NCI-H82 (cell line): ENCODE measurements at regions not wholly inside any gene's neighbourhood (a gene's known extent, or its start where the extent isn't known, plus 50 kb on each side); places are given as distances from the start of the nearest gene placed in this dataset.
A peak's percentile ranks its signal among the peaks of the same experiment; 100 is the strongest.
"Not testable (repeated sequence)": the region's sequence is repeated elsewhere in the genome, so short reads cannot be mapped to it uniquely, and the experiment has no call there.

Experiments
- DNase-seq: peaks from one replicate; lab custom pipeline; 2025; lab: John Stamatoyannopoulos, UW

GRCh38 chr7:115354925-115355324 lies 433.0 kb downstream of the MDFIC start:
- DNase-seq = no peak

GRCh38 chr7:115352375-115352774 lies 430.5 kb downstream of the MDFIC start:
- DNase-seq = no peak

DNA sequence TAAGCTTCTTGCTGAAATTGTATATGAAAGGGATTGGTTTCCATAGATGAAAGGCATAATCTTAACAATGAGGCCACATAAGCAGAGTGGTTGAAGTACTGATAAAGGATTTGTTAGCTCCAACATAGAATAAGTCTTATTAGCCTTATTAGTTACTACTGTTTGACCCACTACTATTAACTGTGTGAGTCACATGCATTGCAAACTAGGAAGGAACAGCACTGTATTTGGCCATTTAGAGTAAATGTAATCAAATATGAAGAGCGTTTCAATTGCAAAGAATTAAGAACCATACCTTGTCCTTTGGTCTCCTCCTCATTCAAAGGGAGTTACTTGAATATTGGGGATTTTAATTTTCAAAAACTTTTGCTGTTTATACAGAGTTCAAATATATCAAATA lies 428.9 kb downstream of the MDFIC start:
- DNase-seq = no peak

GRCh38 chr7:115349635-115350034 lies 427.7 kb downstream of the MDFIC start:
- no peak for DNase-seq

GRCh38 chr7:115346685-115347084 lies 424.8 kb downstream of the MDFIC start:
- no peak for DNase-seq

- no peak for DNase-seq
Observed at GRCh38 chr7:115340828-115341227, 418.9 kb downstream of the MDFIC start.

GRCh38 chr7:115338016-115338415 lies 416.1 kb downstream of the MDFIC start:
- DNase-seq = no peak

- no peak for DNase-seq
Observed at GRCh38 chr7:115332691-115333090, 410.8 kb downstream of the MDFIC start.

DNA sequence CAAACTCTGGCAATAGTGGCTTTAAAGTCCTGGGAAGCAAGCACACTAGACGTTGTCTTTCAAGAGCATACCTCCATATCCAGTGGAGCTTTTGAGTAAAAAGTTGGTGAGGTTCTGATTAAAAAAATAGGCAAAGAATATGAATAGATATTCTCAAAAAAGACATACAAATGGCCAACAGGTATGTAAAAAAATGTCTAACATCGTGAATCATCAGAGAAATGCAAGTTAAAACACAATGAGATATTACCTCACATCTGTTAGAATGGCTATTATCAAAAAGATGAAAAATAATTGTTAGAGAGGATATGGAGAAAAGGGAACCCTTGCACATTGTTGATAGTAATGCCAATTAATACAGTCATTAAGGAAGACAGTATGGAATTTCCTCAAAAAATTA lies 407.1 kb downstream of the MDFIC start:
- no peak for DNase-seq

GRCh38 chr7:115328018-115328417 lies 406.1 kb downstream of the MDFIC start:
- peak; percentile 16 for DNase-seq

- DNase-seq = no peak
Observed at GRCh38 chr7:115327326-115327725, 405.4 kb downstream of the MDFIC start.

DNA sequence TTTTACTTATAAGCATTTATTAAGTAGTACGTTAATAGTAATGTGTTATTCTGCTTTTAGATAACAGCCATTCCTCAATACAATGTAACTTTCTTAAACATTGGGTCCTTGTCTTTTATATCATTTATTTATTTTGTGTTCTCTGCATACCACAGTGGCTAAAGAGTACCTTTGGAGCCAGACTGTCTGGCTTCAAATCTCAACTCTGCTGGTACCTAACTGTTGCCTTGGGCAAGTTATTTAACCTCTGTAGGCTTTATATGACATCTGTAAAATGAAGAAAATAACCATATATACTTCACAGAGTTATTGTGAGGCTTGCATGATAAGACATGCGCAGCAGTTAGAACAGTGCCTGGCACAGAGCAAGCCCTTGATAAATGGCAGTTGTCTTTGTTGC lies 397.6 kb downstream of the MDFIC start:
- DNase-seq = no peak

DNA sequence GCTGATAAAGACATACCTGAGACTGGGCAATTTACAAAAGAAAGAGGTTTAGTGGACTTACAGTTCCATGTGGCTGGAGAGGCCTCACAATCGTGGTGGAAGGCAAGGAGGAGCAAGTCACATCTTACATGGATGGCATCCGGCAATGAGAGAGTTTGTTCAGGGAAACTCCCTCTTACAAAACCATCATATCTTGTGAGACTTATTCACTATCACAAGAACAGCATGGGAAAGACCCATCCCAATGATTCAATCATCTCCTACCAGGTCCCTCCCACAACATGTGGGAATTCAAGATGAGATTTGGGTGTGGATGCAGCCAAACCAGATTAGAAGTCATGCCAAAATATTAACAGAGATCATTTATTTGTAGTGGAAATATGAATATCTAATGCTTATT lies 388.4 kb downstream of the MDFIC start:
- DNase-seq = not testable (repeated sequence)

DNA sequence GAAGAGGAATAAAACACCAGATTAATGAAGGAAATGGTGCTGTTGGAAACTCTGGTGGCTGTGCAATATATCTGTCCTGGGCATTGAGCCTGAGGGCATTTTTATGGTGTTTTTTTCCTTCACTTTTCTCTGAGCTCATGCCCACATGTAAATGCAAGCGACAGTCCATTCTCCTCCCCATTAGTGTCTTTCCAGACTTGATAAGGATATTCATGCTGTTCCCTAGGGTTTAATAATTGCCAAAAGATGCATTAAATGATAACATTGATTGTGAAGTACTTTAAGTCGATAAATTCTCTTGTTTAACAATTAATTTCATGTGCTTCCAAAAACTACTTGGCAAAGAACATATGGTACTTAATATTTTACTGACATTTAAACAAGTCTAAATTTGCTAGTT lies 384.7 kb downstream of the MDFIC start:
- DNase-seq = no peak

DNA sequence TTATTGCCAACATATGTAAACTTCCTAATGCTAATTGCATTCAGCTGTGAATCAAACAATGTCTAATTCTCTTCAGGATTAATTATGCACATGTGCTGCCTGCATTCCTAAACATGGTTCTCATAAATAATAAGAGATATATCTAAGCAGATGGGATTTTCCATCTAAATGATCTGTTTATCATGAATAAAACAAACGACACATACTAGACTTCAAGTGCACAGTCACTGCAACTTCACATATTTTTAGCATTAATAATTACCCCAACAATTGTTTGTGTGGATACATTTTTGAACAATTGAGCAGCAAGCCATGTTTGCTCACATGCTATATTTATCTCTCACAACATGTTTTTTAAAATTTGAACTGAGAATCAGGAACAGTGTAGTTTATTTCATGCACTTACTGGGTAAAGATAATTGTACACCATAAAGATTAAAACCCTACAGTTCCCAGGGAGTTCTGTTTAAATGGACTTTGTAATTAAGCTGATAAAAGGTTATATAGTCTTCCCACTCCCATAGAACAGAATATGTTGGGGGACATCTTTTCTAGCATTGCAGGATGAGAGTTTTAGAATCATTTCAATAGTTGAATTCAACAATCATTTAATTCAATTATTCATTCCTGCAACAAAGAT lies 378.5 kb downstream of the MDFIC start:
- DNase-seq = no peak

- DNase-seq = no peak
Observed at GRCh38 chr7:115299397-115300037, 377.6 kb downstream of the MDFIC start.

DNA sequence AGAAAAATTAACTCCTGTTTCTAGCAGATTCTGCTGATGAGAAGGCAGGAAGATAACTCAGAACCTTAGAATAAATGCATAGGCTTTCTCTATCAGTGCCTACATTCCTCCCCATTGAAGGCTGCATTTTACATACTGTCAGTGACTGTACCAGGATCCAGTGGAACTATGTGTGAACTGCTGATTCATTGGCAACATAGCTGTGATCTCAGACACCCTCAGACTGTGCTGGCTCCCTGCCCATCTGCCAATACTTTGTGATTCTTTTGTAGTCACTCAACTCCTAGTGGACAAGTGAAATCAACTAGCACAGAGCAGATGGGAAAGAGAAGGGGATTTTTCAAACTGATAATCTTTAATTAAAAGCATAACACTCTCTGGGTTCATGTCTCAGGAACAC lies 375.8 kb downstream of the MDFIC start:
- peak; percentile 67 for DNase-seq

DNA sequence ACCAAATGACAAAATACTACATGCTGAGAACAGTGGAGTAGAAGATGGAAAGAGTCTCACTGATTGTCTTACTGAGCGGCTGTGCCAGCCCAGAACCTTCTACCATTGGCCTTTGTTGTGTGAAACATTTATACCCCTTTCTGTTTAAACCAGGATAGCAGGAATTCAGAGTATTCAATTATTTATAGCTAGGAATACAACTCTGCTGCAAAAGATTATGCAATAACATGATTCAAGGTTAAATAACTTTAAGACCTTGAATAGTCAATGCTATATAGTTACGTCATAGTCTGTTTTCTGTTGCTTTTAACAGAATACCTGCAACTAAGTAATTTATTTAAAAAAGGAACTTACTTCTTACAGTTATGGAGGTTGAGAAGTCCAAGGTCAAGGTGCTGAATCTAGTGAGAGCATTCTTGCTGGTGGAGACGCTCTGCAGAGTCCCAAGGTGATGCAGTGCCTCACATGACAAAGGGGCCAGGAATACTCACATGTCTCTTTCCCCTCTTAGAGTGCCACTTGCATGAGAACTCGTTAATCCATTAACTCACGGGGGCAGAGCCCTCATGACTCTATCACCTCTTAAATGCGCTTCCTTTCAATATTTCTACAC lies 371.8 kb downstream of the MDFIC start:
- DNase-seq = no peak

GRCh38 chr7:115292381-115292780 lies 370.5 kb downstream of the MDFIC start:
- DNase-seq = no peak

DNA sequence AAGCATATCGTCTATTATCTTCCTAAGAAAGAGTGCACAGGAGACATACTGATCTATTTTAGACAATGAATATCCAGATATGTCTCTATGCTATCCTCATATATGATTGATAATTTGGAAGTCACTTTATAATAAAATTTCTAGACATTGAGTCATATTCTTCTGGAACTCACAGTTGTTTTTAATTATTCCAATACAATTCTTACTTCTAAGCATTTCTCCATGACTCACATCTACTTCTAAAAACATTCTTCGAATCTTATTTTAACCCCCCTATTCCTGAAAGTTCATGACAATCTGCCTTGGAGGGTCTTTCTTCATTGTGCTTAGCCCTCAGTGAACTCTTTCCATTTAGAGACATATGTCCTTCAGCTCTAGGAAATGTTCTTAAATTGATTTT lies 368.1 kb downstream of the MDFIC start:
- no peak for DNase-seq

DNA sequence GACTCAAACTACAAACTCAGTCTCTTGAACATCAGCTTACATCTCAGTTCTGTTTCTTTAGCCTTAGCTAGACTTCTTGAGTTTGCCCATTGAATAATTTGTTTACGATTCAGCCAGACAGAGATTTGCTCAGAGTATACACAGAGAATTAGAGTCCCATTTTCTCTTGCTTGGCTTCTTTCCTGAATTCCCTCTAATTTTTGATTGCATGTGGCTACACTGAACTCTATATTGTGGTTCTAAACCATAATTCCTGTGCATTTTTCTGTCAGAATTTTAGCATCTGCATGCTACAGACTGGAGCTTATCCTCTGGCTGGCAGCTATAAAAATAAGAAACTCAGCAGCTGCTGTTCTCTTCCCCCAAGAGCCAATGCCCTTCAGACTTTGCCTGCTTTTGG lies 354.9 kb downstream of the MDFIC start:
- DNase-seq = no peak

GRCh38 chr7:115273855-115274254 lies 352.0 kb downstream of the MDFIC start:
- not testable (repeated sequence) for DNase-seq

- no peak for DNase-seq
Observed at GRCh38 chr7:115273139-115273772, 351.4 kb downstream of the MDFIC start.
